Pancreas (tissue), 10 donors: ENCODE measurements at regions not wholly inside any gene's neighbourhood (a gene's known extent, or its start where the extent isn't known, plus 50 kb on each side); places are given as distances from the start of the nearest gene placed in this dataset.

ENCODE experiments used
- ATAC-seq, 4 donors: fragments of 200-7000 bp; cut with Tn5 transposase; one replicate each; pipeline versions ENCODE4 v1.8.0 to v1.9.1; 2020; ENCODE audit warnings: mild to moderate bottlenecking in 4 of 4, moderate library complexity in 4 of 4
- DNase-seq, 6 donors: peaks; one replicate each; pipeline ENCODE4 v3.0.0-alpha.2; 2020
- FAIRE-seq: peaks from 2 replicates; lab custom pipeline; 2012; peaks lifted over from hg19 to GRCh38; lab: Jason Lieb, UNC
- H3K27ac ChIP-seq, 4 donors: fragments of 200-600 bp; sonication (generic); 1 replicate in 3 of 4; 2 replicates in 1 of 4; pipeline versions ENCODE4 v1.5.0 to v1.8.0; 2020
- H3K27me3 ChIP-seq, 4 donors: fragments of 200-600 bp; one replicate each; pipeline ENCODE4 v1.8.0; 2021
- H3K36me3 ChIP-seq, 3 donors: fragments of 200-600 bp; sonication (generic) in 1 of 3; one replicate each; pipeline versions ENCODE4 v1.5.0 to v1.8.0; 2020 to 2021
- H3K4me1 ChIP-seq, 3 donors: fragments of 200-600 bp; one replicate each; pipeline ENCODE4 v1.8.0; 2021
- H3K4me3 ChIP-seq, 4 donors: fragments of 200-600 bp; sonication (generic) in 2 of 4; one replicate each; pipeline versions ENCODE4 v1.5.0 to v1.8.0; 2020 to 2021
- H3K9me3 ChIP-seq, 4 donors: fragments of 200-600 bp; one replicate each; pipeline ENCODE4 v1.8.0; 2021
- CTCF ChIP-seq, 4 donors: fragments of 200-600 bp; sonication (generic) in 3 of 4; IDR thresholded peaks; one replicate each; pipeline versions ENCODE4 v1.5.0 to v1.8.0; 2021; ENCODE audit warnings: antibody characterized with exemption in 4 of 4
- WGBS, 2 donors: extraction: QIAGEN DNeasy Blood & Tissue Kit; methylation state at CpG; one replicate each; pipeline ENCODE4 v1.1.7; 2013; 5-methylcytosine and 5-hydroxymethylcytosine counted together
- intact Hi-C, 3 donors: fragments of 100-400 bp; cut with DNase I; formaldehyde crosslinking; loops; one replicate each; pipeline versions ENCODE4 v1.11.1 to v1.14.2; 2022
- donor health status: healthy with polysubstance abuse.
- donor health status: DM: no; HTN: no; CAD: no; lungs with moderate emphysema.
- donor health status: DM: no; HTN: no; CAD: no.
- donor health status: control.
- donor health status: control.
- donor health status: Bipolar disorder and iron deficiency.
- donor health status: DM: yes; HTN: yes; CAD: no.
- donor health status: DM: no; HTN: no; CAD: no.
- donor health status: DM: no; HTN: no; CAD: no.
- donor health status: DM: yes; HTN: yes; CAD: no.

GRCh38 chr14:101194373-101195308, 291.1 kb upstream of the RTL1 start:
- no peak for TF ChIP-seq CTCF (IDR thresholded peaks at IDR 0.05)
- Histone ChIP-seq H3K4me1 (no peaks in the 10 kb centered on the region), H3K27me3 (no peaks in the 10 kb centered on the region), H3K4me3 (no peak overlapping the region), H3K36me3 (no peaks in the 10 kb centered on the region), H3K27ac (no peak overlapping the region), H3K9me3 (no peaks in the 10 kb centered on the region)
- peak in 1 of 6 donors; percentile 5 for DNase-seq
- ATAC-seq: peak in 2 of 4 donors; percentile 14 to 27
- 63 to 67% methylated on average over 20 of the region's 20 CpGs for WGBS, 2 donors
- intact Hi-C loops: no loop called here
- no peak for FAIRE-seq

GRCh38 chr14:101195309-101195901, 291.9 kb upstream of the RTL1 start:
- no peaks in the 10 kb centered on the region for H3K9me3 ChIP-seq
- DNase-seq (peak in 1 of 6 donors; percentile 4), ATAC-seq (no peak), FAIRE-seq (no peak)
- no peak overlapping the region for H3K4me3 ChIP-seq
- no peaks in the 10 kb centered on the region for H3K27me3 ChIP-seq
- intact Hi-C loops: no loop called here
- TF ChIP-seq CTCF (IDR thresholded peaks at IDR 0.05): no peak
- no peaks in the 10 kb centered on the region for H3K36me3 ChIP-seq
- H3K4me1 ChIP-seq: no peaks in the 10 kb centered on the region
- H3K27ac ChIP-seq: no peak overlapping the region
- WGBS, 2 donors: 76 to 84% methylated on average over 12 of the region's 12 CpGs

GRCh38 chr14:101196051-101196712, 292.7 kb upstream of the RTL1 start:
- Histone ChIP-seq H3K27ac (no peak overlapping the region), H3K4me3 (no peak overlapping the region), H3K27me3 (no peaks in the 10 kb centered on the region), H3K4me1 (no peaks in the 10 kb centered on the region), H3K36me3 (no peaks in the 10 kb centered on the region), H3K9me3 (no peaks in the 10 kb centered on the region)
- intact Hi-C loops: no loop called here
- FAIRE-seq (no peak), ATAC-seq (no peak), DNase-seq (peak in 1 of 6 donors; percentile 4)
- WGBS, 2 donors: 74 to 81% methylated on average over 11 of the region's 11 CpGs
- no peak for TF ChIP-seq CTCF (IDR thresholded peaks at IDR 0.05)

- TF ChIP-seq CTCF (IDR thresholded peaks at IDR 0.05): no peak
- FAIRE-seq: no peak
- 79 to 86% methylated on average over 11 of the region's 11 CpGs for WGBS, 2 donors
- Histone ChIP-seq H3K4me3 (no peak overlapping the region), H3K9me3 (no peaks in the 10 kb centered on the region), H3K27me3 (no peaks in the 10 kb centered on the region), H3K27ac (no peak overlapping the region), H3K36me3 (no peaks in the 10 kb centered on the region), H3K4me1 (no peaks in the 10 kb centered on the region)
- no peak for ATAC-seq
- intact Hi-C loops: no loop called here
- peak in 2 of 6 donors; percentile 4 to 42 for DNase-seq
Observed at GRCh38 chr14:101196795-101197590, 293.5 kb upstream of the RTL1 start.
